HFFc6 (cell line): ENCODE measurements at regions not wholly inside any gene's neighbourhood (a gene's known extent, or its start where the extent isn't known, plus 50 kb on each side); places are given as distances from the start of the nearest gene placed in this dataset.

ENCODE experiments used
- DNase-seq: peaks from one replicate; pipeline ENCODE4 v3.0.0-alpha.2; 2018
- H3K27ac Mint-ChIP-seq: 2 replicates; pipeline ENCODE4 v1.8.0; 2020; ENCODE audit warnings: mild to moderate bottlenecking, mixed read lengths
- H3K27me3 Mint-ChIP-seq: 2 replicates; pipeline ENCODE4 v1.8.0; 2021; ENCODE audit warnings: mild to moderate bottlenecking, moderate library complexity, mixed read lengths; ENCODE audit not compliant: insufficient read depth
- H3K36me3 Mint-ChIP-seq: 2 replicates; pipeline ENCODE4 v1.8.0; 2021; ENCODE audit warnings: low read depth, mixed read lengths
- H3K4me1 Mint-ChIP-seq: 2 replicates; pipeline ENCODE4 v1.8.0; 2020; ENCODE audit warnings: low read depth, mixed read lengths
- H3K4me3 Mint-ChIP-seq: 2 replicates; pipeline ENCODE4 v1.8.0; 2020; ENCODE audit warnings: mild to moderate bottlenecking, moderate library complexity, mixed read lengths
- H3K9me3 Mint-ChIP-seq: 2 replicates; pipeline ENCODE4 v1.8.0; 2020; ENCODE audit warnings: mild to moderate bottlenecking, mixed read lengths
- TF ChIP-seq, protein P1 (sequence below): fragments of 200-600 bp; sonication (generic); IDR thresholded peaks from 2 replicates; pipeline ENCODE4 v1.5.0; 2021; ENCODE audit warnings: antibody characterized with exemption, mild to moderate bottlenecking

DNA sequence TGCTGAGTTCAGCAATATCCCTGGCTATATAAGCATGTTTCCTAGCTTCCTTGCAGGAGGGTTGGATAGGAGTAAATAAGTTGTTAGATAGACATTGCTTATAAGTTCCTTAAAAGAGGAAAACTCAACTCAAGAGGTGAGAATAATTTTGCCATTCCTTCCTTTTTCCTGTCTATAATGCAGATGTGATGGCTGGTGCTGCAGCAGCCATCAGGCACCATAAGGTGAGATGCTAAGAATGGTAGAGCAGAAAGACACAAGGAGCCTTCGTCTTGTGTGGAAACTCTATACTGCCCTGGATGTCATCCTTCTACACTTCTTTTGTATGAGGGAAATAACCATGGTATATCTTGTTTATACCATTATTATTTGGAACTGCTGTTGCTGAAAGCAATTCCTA lies 74.5 kb upstream of the GRK3 start:
- DNase-seq = no peak
- H3K4me1 Mint-ChIP-seq = peaks cover 9% of the 10 kb centered on the region
- H3K36me3 Mint-ChIP-seq = no peaks in the 10 kb centered on the region
- H3K4me3 Mint-ChIP-seq = no peak overlapping the region
- H3K27ac Mint-ChIP-seq = no peak overlapping the region
- no peaks in the 10 kb centered on the region for H3K9me3 Mint-ChIP-seq
- TF ChIP-seq, protein P1, sequence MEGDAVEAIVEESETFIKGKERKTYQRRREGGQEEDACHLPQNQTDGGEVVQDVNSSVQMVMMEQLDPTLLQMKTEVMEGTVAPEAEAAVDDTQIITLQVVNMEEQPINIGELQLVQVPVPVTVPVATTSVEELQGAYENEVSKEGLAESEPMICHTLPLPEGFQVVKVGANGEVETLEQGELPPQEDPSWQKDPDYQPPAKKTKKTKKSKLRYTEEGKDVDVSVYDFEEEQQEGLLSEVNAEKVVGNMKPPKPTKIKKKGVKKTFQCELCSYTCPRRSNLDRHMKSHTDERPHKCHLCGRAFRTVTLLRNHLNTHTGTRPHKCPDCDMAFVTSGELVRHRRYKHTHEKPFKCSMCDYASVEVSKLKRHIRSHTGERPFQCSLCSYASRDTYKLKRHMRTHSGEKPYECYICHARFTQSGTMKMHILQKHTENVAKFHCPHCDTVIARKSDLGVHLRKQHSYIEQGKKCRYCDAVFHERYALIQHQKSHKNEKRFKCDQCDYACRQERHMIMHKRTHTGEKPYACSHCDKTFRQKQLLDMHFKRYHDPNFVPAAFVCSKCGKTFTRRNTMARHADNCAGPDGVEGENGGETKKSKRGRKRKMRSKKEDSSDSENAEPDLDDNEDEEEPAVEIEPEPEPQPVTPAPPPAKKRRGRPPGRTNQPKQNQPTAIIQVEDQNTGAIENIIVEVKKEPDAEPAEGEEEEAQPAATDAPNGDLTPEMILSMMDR = no peak
- peaks cover 4% of the 10 kb centered on the region; the same call in 1 of the 2 replicates for H3K27me3 Mint-ChIP-seq

DNA sequence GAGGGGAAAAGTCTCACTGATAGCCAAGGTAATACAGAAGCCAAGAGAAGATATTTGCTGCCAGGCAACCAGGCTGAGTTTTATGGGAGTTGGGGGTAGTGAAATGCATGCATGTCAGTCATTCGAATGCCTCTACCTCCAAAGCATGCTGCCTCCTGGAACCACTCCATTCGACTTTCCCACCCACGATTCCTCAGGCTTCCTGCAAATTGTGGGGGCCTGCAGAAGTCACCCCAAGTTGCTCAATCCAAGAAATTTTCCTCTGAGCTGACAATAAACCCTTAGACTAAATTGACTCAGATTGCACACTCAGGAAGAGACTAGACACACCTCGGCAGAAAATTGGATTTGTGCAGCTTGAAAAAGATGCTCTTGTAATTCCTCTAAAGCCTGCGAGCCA lies 73.6 kb upstream of the GRK3 start:
- no peak for DNase-seq
- Mint-ChIP-seq H3K27me3 (peaks cover 4% of the 10 kb centered on the region; the same call in 1 of the 2 replicates), H3K4me3 (no peak overlapping the region), H3K36me3 (no peaks in the 10 kb centered on the region), H3K9me3 (no peaks in the 10 kb centered on the region), H3K4me1 (peaks cover 9% of the 10 kb centered on the region), H3K27ac (no peak overlapping the region)
- TF ChIP-seq, protein P1 = no peak

DNA sequence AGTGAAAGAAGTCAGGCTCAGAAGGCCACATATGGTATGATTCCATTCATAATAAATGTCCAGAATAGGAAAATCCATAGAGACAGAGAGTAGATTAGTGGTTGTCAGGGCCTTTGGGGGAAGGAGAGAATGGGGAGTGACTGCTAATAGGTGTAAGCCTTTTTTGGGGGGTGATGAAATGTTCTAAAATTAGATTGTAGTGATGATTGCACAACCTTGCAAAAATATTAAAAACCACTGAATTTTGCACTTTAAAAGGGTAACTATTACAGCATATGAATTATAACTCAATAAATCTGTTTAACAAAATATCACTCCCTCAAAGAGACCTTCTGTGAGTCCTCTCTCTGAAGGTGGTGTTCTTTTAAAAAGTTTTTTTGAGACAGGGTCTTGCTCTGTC lies 72.3 kb upstream of the GRK3 start:
- TF ChIP-seq, protein P1 = no peak
- no peak for DNase-seq
- no peak overlapping the region for H3K4me3 Mint-ChIP-seq
- no peaks in the 10 kb centered on the region; the same call in 1 of the 2 replicates for H3K9me3 Mint-ChIP-seq
- peaks cover 9% of the 10 kb centered on the region for H3K4me1 Mint-ChIP-seq
- no peak overlapping the region for H3K27ac Mint-ChIP-seq
- H3K27me3 Mint-ChIP-seq = peaks cover 4% of the 10 kb centered on the region; the same call in 1 of the 2 replicates
- H3K36me3 Mint-ChIP-seq = no peaks in the 10 kb centered on the region

DNA sequence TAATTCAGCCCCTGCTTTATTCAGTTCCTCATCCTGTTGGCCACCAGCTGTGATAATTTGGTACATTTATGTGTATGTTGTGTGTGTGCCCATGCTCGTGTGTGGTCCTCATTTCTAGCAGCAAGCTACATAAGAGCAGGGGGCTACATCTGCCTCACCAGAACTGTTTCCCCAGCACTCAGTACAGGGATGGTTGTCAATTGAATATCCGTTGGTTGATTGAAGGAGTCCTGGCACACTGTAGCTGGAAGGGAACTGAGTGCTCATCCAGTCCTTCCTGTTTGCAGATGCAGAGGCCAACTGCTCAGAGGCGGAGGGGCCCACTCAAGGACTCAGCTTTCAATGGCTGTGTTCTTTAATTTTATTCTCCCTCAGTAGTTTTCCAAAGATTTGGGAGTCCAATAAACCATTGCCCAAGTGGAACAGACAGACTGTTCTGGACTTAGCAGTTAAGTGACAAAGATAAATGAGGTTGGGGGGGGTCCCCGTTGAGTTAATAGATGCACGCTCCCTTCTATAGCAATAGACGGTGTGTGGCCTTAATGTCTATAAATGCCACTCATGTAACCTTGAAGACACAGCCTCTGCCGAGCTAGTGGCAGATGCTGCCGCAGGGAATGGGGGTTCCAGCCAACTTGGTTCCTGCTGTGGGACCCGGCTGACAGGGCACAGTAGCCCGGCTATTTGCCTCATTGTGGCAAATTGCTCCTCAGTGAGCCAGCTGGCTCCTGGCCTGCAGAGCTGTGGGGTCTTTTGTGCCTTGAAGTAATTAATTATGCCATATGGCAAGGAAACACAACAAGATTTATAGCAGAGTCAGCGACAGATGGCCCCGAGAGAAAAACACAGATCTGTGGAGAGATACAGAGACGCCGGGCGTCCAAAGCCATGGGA lies 71.4 kb upstream of the GRK3 start:
- Mint-ChIP-seq H3K36me3 (no peaks in the 10 kb centered on the region), H3K4me1 (peaks cover 3% of the 10 kb centered on the region), H3K9me3 (no peaks in the 10 kb centered on the region; the same call in 1 of the 2 replicates), H3K27me3 (peaks cover 4% of the 10 kb centered on the region; the same call in 1 of the 2 replicates), H3K4me3 (no peak overlapping the region), H3K27ac (no peak overlapping the region)
- DNase-seq = no peak
- TF ChIP-seq, protein P1 = no peak

DNA sequence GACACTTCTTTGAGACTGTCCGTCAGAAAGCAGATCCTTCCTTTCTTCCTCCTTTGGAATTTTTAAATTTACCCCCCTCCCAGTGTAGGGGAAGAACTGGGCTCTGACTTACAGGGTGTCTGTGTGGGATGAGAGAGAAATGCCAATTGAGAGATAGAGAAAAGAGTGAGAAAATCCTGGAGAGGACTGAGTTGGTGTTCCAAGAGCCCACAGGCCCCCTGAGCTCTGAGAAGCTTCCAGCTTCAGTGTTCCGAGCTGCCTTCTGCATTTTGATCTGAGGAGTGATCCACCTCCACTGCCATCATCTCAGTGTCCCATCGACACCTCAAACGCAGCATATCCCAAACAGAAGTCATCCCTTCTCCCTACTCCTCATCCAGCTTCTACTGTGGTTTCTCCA lies 70.7 kb upstream of the GRK3 start:
- Mint-ChIP-seq H3K27ac (no peak overlapping the region), H3K36me3 (no peaks in the 10 kb centered on the region), H3K27me3 (peaks cover 4% of the 10 kb centered on the region; the same call in 1 of the 2 replicates), H3K4me1 (no peaks in the 10 kb centered on the region), H3K9me3 (no peaks in the 10 kb centered on the region; the same call in 1 of the 2 replicates), H3K4me3 (no peak overlapping the region)
- TF ChIP-seq, protein P1 = no peak
- no peak for DNase-seq
